ENCODE measurements at regions not wholly inside any gene's neighbourhood (a gene's known extent, or its start where the extent isn't known, plus 50 kb on each side); places are given as distances from the start of the nearest gene placed in this dataset.

DNA sequence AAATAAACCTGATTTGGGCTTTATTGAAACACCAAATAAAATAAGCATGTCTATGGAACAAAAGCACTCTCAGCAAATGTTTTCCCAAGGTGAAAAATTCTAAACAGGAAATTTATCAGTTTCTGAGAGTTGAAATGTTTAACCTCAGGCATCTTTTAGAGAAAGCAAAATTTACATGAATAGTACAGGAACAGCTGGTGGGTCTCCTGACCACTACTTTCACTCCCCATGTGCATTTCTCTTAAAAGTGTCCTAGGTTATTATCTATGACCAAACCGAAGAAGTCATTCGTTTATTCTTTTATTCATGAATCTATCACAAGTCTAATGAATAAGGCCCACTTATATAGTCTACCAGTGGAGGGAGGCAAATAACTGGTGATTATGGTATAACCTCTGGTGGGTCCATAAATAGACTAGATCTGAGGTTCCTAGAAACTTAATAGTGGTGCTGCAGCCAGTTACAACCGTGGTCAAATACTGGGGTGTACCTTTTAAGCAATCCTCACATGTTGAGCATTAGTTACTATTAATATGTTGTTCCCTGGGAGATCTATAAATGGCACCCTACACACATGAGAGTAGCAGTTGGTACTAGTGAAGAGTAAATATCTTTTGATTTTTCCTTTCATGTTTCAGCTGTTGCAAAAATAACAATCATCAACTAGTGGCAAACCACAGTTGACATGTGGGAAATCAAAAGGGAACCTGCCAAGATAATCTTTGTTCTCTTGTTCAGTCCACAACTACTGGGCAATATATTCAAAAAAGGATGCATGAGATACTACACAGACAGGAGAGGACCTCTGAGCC lies 169.3 kb upstream of the STAC start:
- TF ChIP-seq, protein P1, sequence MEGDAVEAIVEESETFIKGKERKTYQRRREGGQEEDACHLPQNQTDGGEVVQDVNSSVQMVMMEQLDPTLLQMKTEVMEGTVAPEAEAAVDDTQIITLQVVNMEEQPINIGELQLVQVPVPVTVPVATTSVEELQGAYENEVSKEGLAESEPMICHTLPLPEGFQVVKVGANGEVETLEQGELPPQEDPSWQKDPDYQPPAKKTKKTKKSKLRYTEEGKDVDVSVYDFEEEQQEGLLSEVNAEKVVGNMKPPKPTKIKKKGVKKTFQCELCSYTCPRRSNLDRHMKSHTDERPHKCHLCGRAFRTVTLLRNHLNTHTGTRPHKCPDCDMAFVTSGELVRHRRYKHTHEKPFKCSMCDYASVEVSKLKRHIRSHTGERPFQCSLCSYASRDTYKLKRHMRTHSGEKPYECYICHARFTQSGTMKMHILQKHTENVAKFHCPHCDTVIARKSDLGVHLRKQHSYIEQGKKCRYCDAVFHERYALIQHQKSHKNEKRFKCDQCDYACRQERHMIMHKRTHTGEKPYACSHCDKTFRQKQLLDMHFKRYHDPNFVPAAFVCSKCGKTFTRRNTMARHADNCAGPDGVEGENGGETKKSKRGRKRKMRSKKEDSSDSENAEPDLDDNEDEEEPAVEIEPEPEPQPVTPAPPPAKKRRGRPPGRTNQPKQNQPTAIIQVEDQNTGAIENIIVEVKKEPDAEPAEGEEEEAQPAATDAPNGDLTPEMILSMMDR (IDR thresholded peaks at IDR 0.05): no peak
- TF ChIP-seq POLR2A (IDR thresholded peaks at IDR 0.05): no peak
